BLaER1 treated with 17β-estradiol and CSF1 and Interleukin-3, amounts not matched to agents 10 nM and 100 nM (cell line): ENCODE measurements at regions not wholly inside any gene's neighbourhood (a gene's known extent, or its start where the extent isn't known, plus 50 kb on each side); places are given as distances from the start of the nearest gene placed in this dataset.

Experiments used
- H3K27ac ChIP-seq, 11 experiments: shearing (Covaris generic); formaldehyde crosslinking; 2 replicates each; pipeline ENCODE4 v1.8.1; 2022
- H3K27me3 ChIP-seq, 11 experiments: shearing (Covaris generic); formaldehyde crosslinking; 2 replicates each; pipeline ENCODE4 v1.8.1; 2022
- H3K36me3 ChIP-seq, 11 experiments: shearing (Covaris generic); formaldehyde crosslinking; 2 replicates each; pipeline ENCODE4 v1.8.1; 2022
- H3K4me1 ChIP-seq, 10 experiments: shearing (Covaris generic); formaldehyde crosslinking; 2 replicates each; pipeline ENCODE4 v1.8.1; 2022
- H3K4me2 ChIP-seq, 11 experiments: shearing (Covaris generic); formaldehyde crosslinking; 2 replicates each; pipeline ENCODE4 v1.8.1; 2022
- H3K4me3 ChIP-seq, 10 experiments: shearing (Covaris generic); formaldehyde crosslinking; 2 replicates each; pipeline ENCODE4 v1.8.1; 2022
- H3K9ac ChIP-seq, 11 experiments: shearing (Covaris generic); formaldehyde crosslinking; 2 replicates each; pipeline ENCODE4 v1.8.1; 2022
- H3K9me3 ChIP-seq, 11 experiments: shearing (Covaris generic); formaldehyde crosslinking; replicated peaks in 1 of 11; 2 replicates each; pipeline ENCODE4 v1.8.1; 2022
- H4K20me1 ChIP-seq, 11 experiments: shearing (Covaris generic); formaldehyde crosslinking; 2 replicates each; pipeline ENCODE4 v1.8.1; 2022
- Cebpa-rat ChIP-seq, 11 experiments: shearing (Covaris generic); IDR thresholded peaks; 2 replicates each; pipeline ENCODE4 v1.8.1; 2022

DNA sequence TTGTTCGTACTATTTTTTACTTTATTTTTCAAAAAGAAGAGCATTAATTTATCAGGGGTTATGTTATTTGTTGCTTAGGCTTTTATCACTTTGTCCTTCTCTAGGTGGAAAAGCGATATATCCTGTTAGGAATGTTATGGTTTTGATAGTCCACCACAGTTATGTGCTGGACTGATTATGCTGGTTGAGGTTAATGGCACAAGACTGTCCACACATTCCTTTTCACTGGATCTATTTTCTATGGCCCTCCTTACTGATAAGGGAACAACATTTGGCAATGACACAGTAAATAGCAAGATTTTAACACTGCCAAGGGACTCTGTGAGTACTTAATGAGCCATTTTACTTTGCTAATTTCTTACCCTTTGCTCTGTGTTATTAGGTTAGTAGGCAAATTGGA is 1212.3 kb downstream of the NXPH1 start:
- Histone ChIP-seq H3K9me3 (no peaks in the 10 kb centered on the region), H3K27me3 (no peaks in the 10 kb centered on the region), H3K36me3 (no peaks in the 10 kb centered on the region), H3K4me3 (no peak overlapping the region), H3K27ac (no peak overlapping the region), H4K20me1 (no peaks in the 10 kb centered on the region), H3K4me1 (no peaks in the 10 kb centered on the region), H3K4me2 (no peak overlapping the region), H3K9ac (no peak overlapping the region)
- no peak for TF ChIP-seq Cebpa-rat (IDR thresholded peaks at IDR 0.05)

DNA sequence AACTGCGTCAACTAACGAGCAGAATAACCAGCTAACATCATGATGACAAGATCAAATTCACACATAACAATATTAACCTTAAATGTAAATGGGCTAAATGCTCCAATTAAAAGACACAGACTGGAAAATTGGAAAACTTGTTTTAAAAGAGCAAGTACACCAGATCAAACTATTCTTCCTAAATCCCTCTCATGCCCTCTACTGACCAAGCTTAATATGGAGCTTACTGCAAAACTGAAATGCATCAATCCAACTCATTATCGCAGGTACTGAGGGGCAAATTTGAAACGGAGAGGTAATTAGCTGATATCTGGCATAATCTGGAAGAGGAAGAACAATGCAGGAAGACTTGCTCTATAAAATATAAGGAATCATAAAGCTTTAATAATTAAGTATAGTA is 1223.8 kb downstream of the NXPH1 start:
- no peak for TF ChIP-seq Cebpa-rat (IDR thresholded peaks at IDR 0.05)
- no peak overlapping the region for H3K4me2 ChIP-seq
- H3K4me1 ChIP-seq, result no peaks in the 10 kb centered on the region

DNA sequence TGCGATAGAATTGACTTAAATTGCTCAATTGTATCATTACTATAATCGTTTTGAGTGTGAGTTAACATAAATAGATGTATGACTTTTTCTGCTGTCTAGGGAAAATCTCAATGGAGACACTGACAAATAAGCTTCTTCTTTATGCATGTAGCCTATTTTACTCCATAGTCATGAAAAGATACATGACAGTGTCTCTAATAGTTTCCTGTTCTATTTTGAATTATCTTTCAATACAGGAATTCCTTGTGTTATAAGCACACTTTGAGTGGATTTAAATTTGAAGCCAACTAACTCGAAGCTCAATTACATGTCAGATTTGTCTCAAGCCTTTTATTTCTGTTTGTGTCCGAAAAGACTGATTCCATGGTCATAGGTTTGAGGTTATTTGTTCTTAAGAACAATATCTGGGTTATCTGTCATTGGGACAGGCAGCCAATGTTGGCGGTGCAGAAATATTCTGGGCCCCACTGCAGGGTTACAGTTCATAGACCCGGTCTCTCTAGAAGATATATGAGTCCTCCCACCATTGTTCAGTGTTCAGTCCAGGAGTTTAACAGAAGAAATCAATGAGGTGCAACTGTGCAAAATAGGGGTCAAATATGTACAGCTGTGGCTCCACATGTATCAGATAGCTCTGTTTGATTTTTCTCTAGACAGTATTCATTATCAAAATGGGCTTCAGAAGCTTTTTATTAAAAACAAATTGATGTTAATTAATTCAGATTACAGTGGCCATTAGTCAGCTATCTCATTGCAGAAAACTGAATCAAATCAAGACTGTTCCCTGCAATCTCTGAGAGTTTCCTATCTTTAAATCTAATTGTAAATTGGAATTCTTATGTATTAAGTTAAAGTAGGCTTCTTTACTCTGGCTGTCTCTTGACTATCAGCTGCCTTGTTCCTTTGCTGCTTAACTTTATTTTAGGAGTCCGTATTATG is 1238.8 kb downstream of the NXPH1 start:
- Histone ChIP-seq H3K9me3 (no peaks in the 10 kb centered on the region), H3K27me3 (no peaks in the 10 kb centered on the region), H3K4me1 (no peaks in the 10 kb centered on the region), H4K20me1 (no peaks in the 10 kb centered on the region), H3K4me3 (no peak overlapping the region), H3K4me2 (no peak overlapping the region), H3K9ac (no peak overlapping the region), H3K36me3 (no peaks in the 10 kb centered on the region), H3K27ac (no peak overlapping the region)
- no peak for TF ChIP-seq Cebpa-rat (IDR thresholded peaks at IDR 0.05)

More for the DNA sequence above, 1223.8 kb downstream of the NXPH1 start:
- no peaks in the 10 kb centered on the region for H3K9me3 ChIP-seq
- H4K20me1 ChIP-seq, result no peaks in the 10 kb centered on the region
- no peak overlapping the region for H3K9ac ChIP-seq
- H3K4me3 ChIP-seq, result no peak overlapping the region
- no peaks in the 10 kb centered on the region for H3K27me3 ChIP-seq
- no peak overlapping the region for H3K27ac ChIP-seq
- H3K36me3 ChIP-seq, result no peaks in the 10 kb centered on the region

- no peaks in the 10 kb centered on the region for H4K20me1 ChIP-seq
- TF ChIP-seq Cebpa-rat (IDR thresholded peaks at IDR 0.05), result no peak
- no peak overlapping the region for H3K4me2 ChIP-seq
- no peaks in the 10 kb centered on the region for H3K36me3 ChIP-seq
- no peak overlapping the region for H3K9ac ChIP-seq
- H3K9me3 ChIP-seq, result peaks cover 0 to 6% (median 0%) of the 10 kb centered on the region in 11 experiments; a peak in 5 of 22 replicates
- H3K27me3 ChIP-seq, result no peaks in the 10 kb centered on the region
- H3K4me3 ChIP-seq, result no peak overlapping the region
- no peak overlapping the region for H3K27ac ChIP-seq
- H3K4me1 ChIP-seq, result no peaks in the 10 kb centered on the region
Measured at GRCh38 chr7:9680713-9681112, 1247.3 kb downstream of the NXPH1 start.

GRCh38 chr7:9681284-9681683 is 1247.9 kb downstream of the NXPH1 start:
- TF ChIP-seq Cebpa-rat (IDR thresholded peaks at IDR 0.05), result no peak
- Histone ChIP-seq H3K9me3 (peaks cover 0 to 6% (median 0%) of the 10 kb centered on the region in 11 experiments; a peak in 5 of 22 replicates), H4K20me1 (no peaks in the 10 kb centered on the region), H3K36me3 (no peaks in the 10 kb centered on the region), H3K4me2 (no peak overlapping the region), H3K4me3 (no peak overlapping the region), H3K4me1 (no peaks in the 10 kb centered on the region), H3K27me3 (no peaks in the 10 kb centered on the region), H3K9ac (no peak overlapping the region), H3K27ac (no peak overlapping the region)

DNA sequence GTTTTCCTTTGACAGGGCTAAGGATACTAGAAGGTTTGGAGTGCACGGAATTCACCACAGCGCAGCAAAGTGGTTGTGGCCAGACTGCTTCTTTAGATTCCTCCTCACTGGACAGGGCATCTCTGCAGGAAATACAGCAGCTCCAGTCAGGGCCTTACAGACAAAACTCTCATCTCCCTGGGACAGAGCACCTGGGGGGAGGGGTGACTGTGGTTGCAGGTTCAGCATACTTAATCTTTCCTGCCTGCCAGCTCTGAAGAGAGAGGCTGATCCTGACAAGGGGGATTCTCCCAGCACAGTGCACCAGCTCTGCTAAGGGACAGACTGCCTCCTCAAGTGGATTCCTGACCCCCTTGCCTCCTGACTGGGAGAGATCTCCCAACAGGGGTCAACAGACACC is 1257.9 kb downstream of the NXPH1 start:
- Histone ChIP-seq H3K36me3 (no peaks in the 10 kb centered on the region), H3K4me2 (no peak overlapping the region), H3K27ac (no peak overlapping the region), H4K20me1 (no peaks in the 10 kb centered on the region), H3K9ac (no peak overlapping the region), H3K27me3 (no peaks in the 10 kb centered on the region), H3K9me3 (peaks cover 0 to 6% (median 0%) of the 10 kb centered on the region in 11 experiments; a peak in 2 of 22 replicates), H3K4me1 (peaks cover 0 to 13% (median 4%) of the 10 kb centered on the region in 10 experiments; a peak in 5 of 20 replicates), H3K4me3 (no peak overlapping the region)
- no peak for TF ChIP-seq Cebpa-rat (IDR thresholded peaks at IDR 0.05)

DNA sequence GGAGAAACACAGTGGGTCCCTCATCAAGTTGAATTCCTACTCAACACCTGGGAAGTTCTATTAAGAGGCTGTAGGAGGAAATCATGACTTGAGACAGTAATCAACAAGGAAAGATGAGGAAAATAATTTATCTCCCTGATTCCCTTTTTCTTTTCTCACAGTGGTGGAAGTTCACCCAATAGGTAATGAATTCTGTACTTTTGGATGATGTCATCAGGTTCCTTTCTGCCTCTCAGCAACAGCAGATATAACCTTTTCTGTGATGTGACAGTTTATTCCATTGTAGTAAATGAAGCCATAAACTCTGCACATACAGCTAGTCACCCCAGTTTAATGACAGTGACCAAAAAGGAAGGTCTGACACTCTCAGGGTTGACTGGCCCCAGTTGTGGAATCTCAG is 1265.0 kb downstream of the NXPH1 start:
- Histone ChIP-seq H3K4me1 (peaks cover 0 to 11% (median 4%) of the 10 kb centered on the region in 10 experiments; a peak in 5 of 20 replicates), H3K4me3 (no peak overlapping the region), H3K27ac (no peak overlapping the region), H3K36me3 (no peaks in the 10 kb centered on the region), H3K9ac (no peak overlapping the region), H3K9me3 (peaks cover 0 to 6% (median 3%) of the 10 kb centered on the region in 11 experiments; a peak in 7 of 22 replicates), H4K20me1 (no peaks in the 10 kb centered on the region), H3K27me3 (no peaks in the 10 kb centered on the region), H3K4me2 (no peak overlapping the region)
- no peak for TF ChIP-seq Cebpa-rat (IDR thresholded peaks at IDR 0.05)

GRCh38 chr7:9709216-9709615 is 1264.5 kb upstream of the PHF14 start:
- Histone ChIP-seq H3K4me3 (no peak overlapping the region), H3K4me2 (no peak overlapping the region), H3K27ac (no peak overlapping the region), H3K36me3 (no peaks in the 10 kb centered on the region), H3K9ac (no peak overlapping the region), H3K4me1 (peaks cover 0 to 20% (median 9%) of the 10 kb centered on the region in 10 experiments; a peak in 18 of 20 replicates), H3K27me3 (no peaks in the 10 kb centered on the region), H3K9me3 (peaks cover 0 to 3% (median 0%) of the 10 kb centered on the region in 11 experiments; a peak in 1 of 22 replicates), H4K20me1 (no peaks in the 10 kb centered on the region)
- TF ChIP-seq Cebpa-rat (IDR thresholded peaks at IDR 0.05), result no peak

DNA sequence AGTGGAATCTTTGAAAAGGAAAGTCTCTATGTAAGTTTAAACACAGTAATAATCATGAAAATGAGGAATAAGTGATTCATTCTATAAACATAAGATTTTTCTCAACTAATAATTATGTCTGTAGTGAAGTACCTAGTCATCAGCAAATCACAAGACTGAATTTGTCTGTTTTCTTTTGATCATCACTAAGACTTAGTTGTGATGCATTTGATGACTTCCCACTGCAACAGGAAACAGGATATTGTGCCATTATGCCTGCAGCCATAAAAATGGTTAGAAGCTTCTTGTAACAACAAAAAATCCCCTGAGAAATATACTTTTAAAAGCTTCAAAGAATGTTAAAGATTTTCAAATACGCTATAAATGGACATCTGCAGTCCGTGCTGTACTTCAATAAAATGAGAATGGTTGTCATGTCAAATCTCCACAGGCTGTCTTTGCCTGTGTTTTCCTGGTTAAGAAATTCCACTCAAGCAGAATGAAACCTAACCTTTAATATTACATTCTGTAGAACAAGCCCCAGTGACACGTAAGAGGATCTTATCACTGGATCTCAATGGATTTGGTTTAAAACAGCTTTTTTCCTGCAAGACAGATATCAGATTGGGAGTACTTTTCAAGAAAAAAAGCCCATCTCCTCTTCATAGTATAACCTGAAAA is 1262.3 kb upstream of the PHF14 start:
- Histone ChIP-seq H3K4me3 (no peak overlapping the region), H3K4me1 (peaks cover 0 to 20% (median 9%) of the 10 kb centered on the region in 10 experiments; a peak in 18 of 20 replicates), H3K27ac (peak overlapping the region in 8 of 11 experiments; percentile 1 to 71 (median 50); a peak in 12 of 22 replicates), H3K9me3 (peaks cover 0 to 3% (median 0%) of the 10 kb centered on the region in 11 experiments; a peak in 1 of 22 replicates), H3K9ac (no peak overlapping the region), H3K36me3 (no peaks in the 10 kb centered on the region), H4K20me1 (no peaks in the 10 kb centered on the region), H3K27me3 (no peaks in the 10 kb centered on the region), H3K4me2 (peak overlapping the region; percentile 26 to 73 (median 44); a peak in 21 of 22 replicates)
- no peak for TF ChIP-seq Cebpa-rat (IDR thresholded peaks at IDR 0.05)
